ENCODE measurements at regions not wholly inside any gene's neighbourhood (a gene's known extent, or its start where the extent isn't known, plus 50 kb on each side); places are given as distances from the start of the nearest gene placed in this dataset.

DNA sequence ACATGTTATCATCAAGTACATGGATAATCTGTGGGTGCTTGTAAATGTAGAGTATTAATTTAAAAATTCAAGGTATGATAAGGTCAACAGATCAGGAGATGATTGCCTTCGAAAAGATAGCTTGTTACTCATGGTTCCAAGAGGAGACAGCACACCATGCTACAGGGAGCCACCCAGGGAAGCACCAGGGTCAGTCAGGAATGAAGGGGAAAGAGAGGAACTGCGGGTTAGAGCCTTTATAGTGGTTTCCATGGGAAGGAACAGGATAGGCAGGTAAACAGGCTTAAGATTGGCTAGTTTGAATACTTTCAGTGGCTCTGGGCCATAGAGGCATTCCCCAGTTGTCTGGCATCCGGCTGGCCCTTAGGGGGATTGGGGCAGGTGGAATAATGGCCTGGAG is 74.2 kb upstream of the SERTM1 start:
- H3K4me3 ChIP-seq (replicated peaks in 1 of 2; ENCODE audit: low read depth in 2 of 2, low read length in 2 of 2): no peak overlapping the region
- DNase-seq (ENCODE audit: low read depth in 2 of 2): no peak
- TF ChIP-seq, protein P1, sequence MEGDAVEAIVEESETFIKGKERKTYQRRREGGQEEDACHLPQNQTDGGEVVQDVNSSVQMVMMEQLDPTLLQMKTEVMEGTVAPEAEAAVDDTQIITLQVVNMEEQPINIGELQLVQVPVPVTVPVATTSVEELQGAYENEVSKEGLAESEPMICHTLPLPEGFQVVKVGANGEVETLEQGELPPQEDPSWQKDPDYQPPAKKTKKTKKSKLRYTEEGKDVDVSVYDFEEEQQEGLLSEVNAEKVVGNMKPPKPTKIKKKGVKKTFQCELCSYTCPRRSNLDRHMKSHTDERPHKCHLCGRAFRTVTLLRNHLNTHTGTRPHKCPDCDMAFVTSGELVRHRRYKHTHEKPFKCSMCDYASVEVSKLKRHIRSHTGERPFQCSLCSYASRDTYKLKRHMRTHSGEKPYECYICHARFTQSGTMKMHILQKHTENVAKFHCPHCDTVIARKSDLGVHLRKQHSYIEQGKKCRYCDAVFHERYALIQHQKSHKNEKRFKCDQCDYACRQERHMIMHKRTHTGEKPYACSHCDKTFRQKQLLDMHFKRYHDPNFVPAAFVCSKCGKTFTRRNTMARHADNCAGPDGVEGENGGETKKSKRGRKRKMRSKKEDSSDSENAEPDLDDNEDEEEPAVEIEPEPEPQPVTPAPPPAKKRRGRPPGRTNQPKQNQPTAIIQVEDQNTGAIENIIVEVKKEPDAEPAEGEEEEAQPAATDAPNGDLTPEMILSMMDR (IDR thresholded peaks at IDR 0.05; ENCODE audit: low read depth, low read length): no peak

DNA sequence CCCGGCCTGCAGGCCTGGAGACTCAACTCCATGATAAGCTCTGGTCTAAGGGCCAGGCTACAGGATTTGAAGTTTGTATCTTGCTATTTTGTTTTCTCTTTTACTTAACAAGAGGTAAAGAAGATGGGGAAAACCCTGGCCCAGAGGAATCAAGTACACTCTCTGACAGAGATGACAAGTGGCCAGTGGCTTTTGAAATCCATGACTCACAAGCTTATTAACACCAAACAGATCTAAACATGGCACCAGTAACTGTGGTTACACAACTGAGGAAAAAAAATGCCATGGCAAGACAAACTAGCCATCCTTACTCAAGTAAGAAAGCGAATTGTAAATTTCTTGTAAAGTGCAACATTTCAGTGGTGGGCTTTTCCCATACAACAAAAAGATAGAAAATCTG is 72.6 kb upstream of the SERTM1 start:
- DNase-seq (ENCODE audit: low read depth in 2 of 2): peak in 1 of 2 donors; percentile 1
- no peak overlapping the region for H3K4me3 ChIP-seq (replicated peaks in 1 of 2; ENCODE audit: low read depth in 2 of 2, low read length in 2 of 2)
- TF ChIP-seq, protein P1 (IDR thresholded peaks at IDR 0.05; ENCODE audit: low read depth, low read length): no peak

DNA sequence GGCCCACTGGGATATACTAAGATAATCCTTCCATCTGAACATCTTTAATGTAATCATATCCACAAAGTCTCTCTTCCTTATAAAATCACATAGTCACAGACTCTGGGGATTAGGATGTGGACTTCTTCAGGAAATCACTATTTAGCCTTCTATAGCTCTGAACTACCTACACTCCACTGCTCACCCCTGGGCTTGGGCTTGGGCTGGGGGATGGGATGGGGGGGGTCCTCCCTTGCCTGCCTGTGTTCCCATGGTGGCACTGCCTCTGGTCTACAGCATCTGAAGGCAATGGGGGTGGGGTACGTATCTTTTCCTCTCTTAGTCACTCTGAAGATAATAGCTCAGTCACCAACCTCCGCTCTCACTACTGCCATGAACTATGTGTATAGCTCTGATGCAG is 67.8 kb upstream of the SERTM1 start:
- DNase-seq (ENCODE audit: low read depth in 2 of 2): peak in 1 of 2 donors; percentile 4
- TF ChIP-seq, protein P1 (IDR thresholded peaks at IDR 0.05; ENCODE audit: low read depth, low read length): no peak
- H3K4me3 ChIP-seq (replicated peaks in 1 of 2; ENCODE audit: low read depth in 2 of 2, low read length in 2 of 2): no peak overlapping the region

DNA sequence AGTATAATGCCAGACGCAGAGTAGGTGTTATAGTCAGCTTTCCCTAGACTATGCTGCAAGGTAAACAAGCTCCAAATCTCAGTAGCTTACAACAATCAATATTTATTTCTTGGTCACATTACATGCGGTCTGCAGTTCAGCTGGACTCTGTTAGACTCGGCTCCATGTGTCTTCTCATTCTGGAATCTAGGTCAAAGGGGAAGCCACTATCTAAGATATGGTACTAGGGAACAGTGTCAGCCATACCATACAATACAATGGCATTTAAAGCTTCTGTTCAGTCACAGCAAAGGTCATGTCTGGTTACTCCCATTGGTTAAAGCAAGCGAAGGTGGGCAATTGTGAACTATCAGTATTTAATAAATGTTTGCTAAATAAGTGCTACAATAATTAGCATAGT is 65.3 kb upstream of the SERTM1 start:
- DNase-seq (ENCODE audit: low read depth in 2 of 2): no peak
- H3K4me3 ChIP-seq (replicated peaks in 1 of 2; ENCODE audit: low read depth in 2 of 2, low read length in 2 of 2): no peak overlapping the region
- TF ChIP-seq, protein P1 (IDR thresholded peaks at IDR 0.05; ENCODE audit: low read depth, low read length): no peak

DNA sequence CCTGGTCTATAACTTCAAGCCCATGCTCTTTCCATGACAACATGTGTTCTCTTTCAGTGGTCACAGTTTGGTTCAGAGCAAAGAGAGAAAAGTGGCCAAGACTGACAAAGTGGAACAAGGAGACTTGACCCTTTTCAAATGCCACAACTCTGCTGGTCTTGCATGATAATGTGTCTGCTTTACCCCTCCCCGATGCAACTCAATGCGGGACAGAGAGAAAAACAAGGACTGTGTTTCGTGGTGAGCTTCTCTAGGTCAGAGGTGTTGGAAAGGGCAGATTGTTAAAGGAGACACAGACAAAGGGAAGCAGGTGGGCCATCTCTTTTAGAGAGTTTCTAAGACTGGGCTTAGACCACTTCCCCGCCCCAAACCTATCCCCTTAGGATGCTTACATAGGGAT is 61.6 kb upstream of the SERTM1 start:
- TF ChIP-seq, protein P1 (IDR thresholded peaks at IDR 0.05; ENCODE audit: low read depth, low read length): no peak
- no peak for DNase-seq (ENCODE audit: low read depth in 2 of 2)
- no peak overlapping the region for H3K4me3 ChIP-seq (replicated peaks in 1 of 2; ENCODE audit: low read depth in 2 of 2, low read length in 2 of 2)

DNA sequence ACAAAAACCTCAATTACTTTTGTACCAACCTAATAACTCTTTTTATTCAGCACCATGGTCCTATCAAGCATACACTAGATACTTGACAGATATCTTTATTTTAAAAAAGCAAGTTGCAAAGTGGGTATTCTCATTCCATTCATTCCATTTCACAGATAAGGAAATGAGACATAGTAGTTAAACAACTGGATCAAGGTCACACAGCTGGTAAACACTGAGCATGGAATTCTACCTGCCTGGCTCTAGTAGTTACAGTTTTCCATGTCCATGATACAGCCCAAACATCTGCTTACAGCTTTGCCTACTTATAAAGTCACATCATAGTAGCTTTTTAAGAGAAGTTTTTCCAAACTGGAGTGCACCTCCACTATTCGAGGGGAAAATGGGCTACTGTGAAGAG is 57.1 kb upstream of the SERTM1 start:
- H3K4me3 ChIP-seq (replicated peaks in 1 of 2; ENCODE audit: low read depth in 2 of 2, low read length in 2 of 2): no peak overlapping the region
- no peak for DNase-seq (ENCODE audit: low read depth in 2 of 2)

DNA sequence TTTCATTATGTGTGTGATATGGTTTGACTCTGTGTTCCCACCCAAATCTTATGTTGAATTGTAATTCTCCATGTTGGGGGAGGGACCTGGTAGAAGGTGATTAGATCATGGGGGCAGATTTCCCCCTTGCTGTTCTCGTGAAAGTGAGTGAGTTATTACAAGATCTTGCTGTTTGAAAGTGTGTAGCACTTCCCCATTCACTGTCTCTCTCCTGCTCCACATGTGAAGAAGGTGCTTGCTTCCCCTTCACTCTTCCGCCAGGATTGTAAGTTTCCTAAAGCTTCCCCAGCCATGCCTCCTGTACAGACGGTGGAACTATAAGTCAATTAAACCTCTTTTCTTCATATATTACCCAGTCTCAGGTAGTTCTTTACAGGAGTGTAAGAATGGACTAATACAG is 54.3 kb upstream of the SERTM1 start:
- no peak overlapping the region for H3K4me3 ChIP-seq (replicated peaks in 1 of 2; ENCODE audit: low read depth in 2 of 2, low read length in 2 of 2)
- no peak for DNase-seq (ENCODE audit: low read depth in 2 of 2)
- TF ChIP-seq, protein P1 (IDR thresholded peaks at IDR 0.05; ENCODE audit: low read depth, low read length): no peak

More for the DNA sequence above, 57.1 kb upstream of the SERTM1 start:
- TF ChIP-seq, protein P1 (IDR thresholded peaks at IDR 0.05; ENCODE audit: low read depth, low read length): no peak

Measured in cardiac fibroblast (primary cell).